Mucosa of descending colon (tissue), 3 donors: ENCODE measurements at regions not wholly inside any gene's neighbourhood (a gene's known extent, or its start where the extent isn't known, plus 50 kb on each side); places are given as distances from the start of the nearest gene placed in this dataset.
A peak's percentile ranks its signal among the peaks of the same experiment; 100 is the strongest.
"Not testable (repeated sequence)": the region's sequence is repeated elsewhere in the genome, so short reads cannot be mapped to it uniquely, and the experiment has no call there.

Experiments
- ATAC-seq: fragments of 200-7000 bp; cut with Tn5 transposase; one replicate; pipeline ENCODE4 v1.9.1; 2020; ENCODE audit warnings: mild to moderate bottlenecking, moderate library complexity
- DNase-seq, 3 donors: peaks; one replicate each; pipeline ENCODE4 v3.0.0-alpha.2; 2020
- H3K36me3 ChIP-seq: fragments of 200-600 bp; one replicate; pipeline ENCODE4 v1.8.0; 2021; ENCODE audit warnings: low read depth, mild to moderate bottlenecking
- H3K4me1 ChIP-seq: fragments of 200-600 bp; one replicate; pipeline ENCODE4 v1.8.0; 2021; ENCODE audit warnings: low read depth, mild to moderate bottlenecking
- H3K4me3 ChIP-seq: fragments of 200-600 bp; one replicate; pipeline ENCODE4 v1.8.0; 2021; ENCODE audit warnings: mild to moderate bottlenecking
- H3K9me3 ChIP-seq: fragments of 200-600 bp; one replicate; pipeline ENCODE4 v1.8.0; 2021; ENCODE audit warnings: mild to moderate bottlenecking
- CTCF ChIP-seq: fragments of 200-600 bp; IDR thresholded peaks from one replicate; pipeline ENCODE4 v1.8.0; 2022; ENCODE audit warnings: antibody characterized with exemption, mild to moderate bottlenecking
- intact Hi-C, 2 donors: fragments of 100-400 bp; cut with DNase I in 1 of 2; cut with micrococcal nuclease in 1 of 2; formaldehyde crosslinking; loops; one replicate each; pipeline versions ENCODE4 v1.11.0 to v1.11.1; 2022; cut with DNase I, micrococcal nuclease
- donor health status: DM: no; HTN: no; CAD: no; lungs with moderate emphysema.
- donor health status: DM: no; HTN: no; CAD: no.
- donor health status: DM: no; HTN: yes; CAD: no.

GRCh38 chr2:194301946-194302345 lies 1355.1 kb upstream of the SLC39A10 start:
- ATAC-seq (no peak), DNase-seq (no peak)
- Histone ChIP-seq H3K36me3 (no peaks in the 10 kb centered on the region), H3K9me3 (no peaks in the 10 kb centered on the region), H3K4me3 (no peak overlapping the region), H3K4me1 (no peaks in the 10 kb centered on the region)
- TF ChIP-seq CTCF: no peak
- intact Hi-C loops: no loop called here

GRCh38 chr2:194294156-194294555 lies 1362.9 kb upstream of the SLC39A10 start:
- intact Hi-C loops: no loop called here
- no peak for TF ChIP-seq CTCF
- no peaks in the 10 kb centered on the region for H3K4me1 ChIP-seq
- ATAC-seq: no peak
- no peaks in the 10 kb centered on the region for H3K9me3 ChIP-seq
- no peak overlapping the region for H3K4me3 ChIP-seq
- DNase-seq: no peak
- no peaks in the 10 kb centered on the region for H3K36me3 ChIP-seq

GRCh38 chr2:194291104-194291503 lies 1365.9 kb upstream of the SLC39A10 start:
- Histone ChIP-seq H3K4me1 (no peaks in the 10 kb centered on the region), H3K36me3 (no peaks in the 10 kb centered on the region), H3K4me3 (no peak overlapping the region), H3K9me3 (no peaks in the 10 kb centered on the region)
- no peak for TF ChIP-seq CTCF
- intact Hi-C loops: no loop called here
- DNase-seq: no peak
- no peak for ATAC-seq

- Histone ChIP-seq H3K9me3 (no peaks in the 10 kb centered on the region), H3K4me1 (no peaks in the 10 kb centered on the region), H3K36me3 (no peaks in the 10 kb centered on the region), H3K4me3 (no peak overlapping the region)
- DNase-seq (no peak), ATAC-seq (no peak)
- no peak for TF ChIP-seq CTCF
- intact Hi-C loops: no loop called here
Observed at GRCh38 chr2:194289712-194290346, 1367.2 kb upstream of the SLC39A10 start.

GRCh38 chr2:194276667-194277066 lies 1380.4 kb upstream of the SLC39A10 start:
- H3K4me3 ChIP-seq, H3K36me3 ChIP-seq, H3K4me1 ChIP-seq, H3K9me3 ChIP-seq, intact Hi-C loops: not testable (repeated sequence)
- DNase-seq (peak in 2 of 3 donors; percentile 36 to 45), ATAC-seq (peak; percentile 75)

GRCh38 chr2:194271293-194271961 lies 1385.6 kb upstream of the SLC39A10 start:
- H3K9me3 ChIP-seq: no peaks in the 10 kb centered on the region
- no peak overlapping the region for H3K4me3 ChIP-seq
- H3K4me1 ChIP-seq: no peaks in the 10 kb centered on the region
- intact Hi-C loops: no loop called here
- no peaks in the 10 kb centered on the region for H3K36me3 ChIP-seq
- DNase-seq: no peak
- TF ChIP-seq CTCF: no peak
- ATAC-seq: no peak
